ENCODE measurements at regions not wholly inside any gene's neighbourhood (a gene's known extent, or its start where the extent isn't known, plus 50 kb on each side); places are given as distances from the start of the nearest gene placed in this dataset.

DNA sequence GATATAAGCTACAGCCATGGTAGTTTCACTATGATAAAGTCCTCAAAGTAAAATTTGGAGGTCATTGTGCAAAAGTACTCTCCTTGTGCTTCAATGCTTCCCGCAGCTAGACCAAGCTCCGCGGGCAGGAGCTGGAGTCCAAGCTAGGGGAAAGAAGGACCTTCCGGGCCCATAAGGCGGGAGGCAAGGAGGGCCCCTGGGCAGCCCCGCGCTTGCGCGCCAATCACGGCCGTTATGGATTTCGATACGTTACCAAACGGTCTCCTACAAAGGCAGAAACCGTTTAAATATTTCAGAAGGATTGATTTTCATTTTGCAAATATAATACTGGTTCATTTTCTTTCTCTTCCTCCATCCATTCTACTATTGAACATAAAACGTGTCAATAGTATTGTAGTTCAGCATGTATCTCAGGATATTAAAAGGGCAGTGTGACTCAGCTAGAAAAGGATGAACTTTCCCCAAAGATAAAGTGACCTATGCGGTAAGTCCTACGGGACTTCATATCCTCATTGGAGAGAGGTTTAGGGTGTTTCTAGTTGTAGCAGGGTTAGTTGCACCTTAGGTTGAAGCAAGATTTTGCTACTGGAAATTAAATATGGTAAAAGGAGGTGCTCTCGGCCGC, 128.0 kb downstream of the KIF20B start:
- peaks cover 4% of the 10 kb centered on the region for H3K9me3 Mint-ChIP-seq
- H3K4me3 Mint-ChIP-seq: no peak overlapping the region
- H3K36me3 Mint-ChIP-seq (ENCODE audit: low read depth): no peaks in the 10 kb centered on the region
- peaks cover 5% of the 10 kb centered on the region for H3K27me3 Mint-ChIP-seq
- no peak overlapping the region for H3K27ac Mint-ChIP-seq
- H3K4me1 Mint-ChIP-seq: no peaks in the 10 kb centered on the region
- ATAC-seq (replicated peaks): no peak

DNA sequence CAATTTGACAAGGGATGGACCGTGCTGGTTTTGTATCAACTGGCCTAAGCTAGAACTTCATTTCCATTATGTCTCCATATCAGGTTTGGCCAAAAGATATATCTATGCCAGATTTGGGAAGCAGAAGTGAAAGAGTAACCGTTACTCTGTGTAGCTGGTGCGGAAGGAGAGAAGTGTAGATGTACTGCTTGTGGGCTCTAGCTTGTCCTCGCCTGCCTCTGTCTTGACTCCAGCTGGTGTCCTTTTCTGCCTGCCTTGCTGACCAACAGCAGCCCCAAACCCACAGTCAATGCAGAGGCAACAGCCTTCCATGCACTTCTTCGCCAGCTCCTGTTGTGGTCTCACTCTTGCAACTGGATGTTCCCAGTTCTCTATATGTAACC, 128.5 kb downstream of the KIF20B start:
- Mint-ChIP-seq H3K36me3 (ENCODE audit: low read depth) (no peaks in the 10 kb centered on the region), H3K9me3 (peaks cover 4% of the 10 kb centered on the region), H3K4me3 (no peak overlapping the region), H3K4me1 (no peaks in the 10 kb centered on the region), H3K27ac (no peak overlapping the region), H3K27me3 (peaks cover 5% of the 10 kb centered on the region)
- no peak for ATAC-seq (replicated peaks)

DNA sequence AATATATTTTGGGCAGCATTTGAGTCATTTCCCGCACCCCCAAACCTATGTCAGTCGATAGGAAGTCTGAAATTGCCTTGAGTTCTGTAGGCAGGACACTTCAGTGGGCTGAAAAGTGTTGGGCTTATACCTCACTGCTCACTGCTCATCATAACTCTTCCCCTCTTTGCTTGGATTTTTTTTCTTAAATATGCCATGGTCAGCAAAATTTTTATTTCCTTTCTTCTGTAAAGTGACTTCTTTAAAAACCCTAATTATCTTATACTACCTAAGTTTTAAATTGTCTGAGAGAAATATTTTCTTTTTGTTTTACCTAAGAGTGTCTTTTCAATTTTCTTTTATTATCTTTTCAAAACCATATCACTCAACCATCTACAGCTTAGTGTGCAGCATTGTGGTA, 129.2 kb downstream of the KIF20B start:
- H3K27me3 Mint-ChIP-seq: peaks cover 5% of the 10 kb centered on the region
- peaks cover 4% of the 10 kb centered on the region for H3K9me3 Mint-ChIP-seq
- no peaks in the 10 kb centered on the region for H3K36me3 Mint-ChIP-seq (ENCODE audit: low read depth)
- H3K27ac Mint-ChIP-seq: no peak overlapping the region
- no peak overlapping the region for H3K4me3 Mint-ChIP-seq
- no peak for ATAC-seq (replicated peaks)
- no peaks in the 10 kb centered on the region for H3K4me1 Mint-ChIP-seq

DNA sequence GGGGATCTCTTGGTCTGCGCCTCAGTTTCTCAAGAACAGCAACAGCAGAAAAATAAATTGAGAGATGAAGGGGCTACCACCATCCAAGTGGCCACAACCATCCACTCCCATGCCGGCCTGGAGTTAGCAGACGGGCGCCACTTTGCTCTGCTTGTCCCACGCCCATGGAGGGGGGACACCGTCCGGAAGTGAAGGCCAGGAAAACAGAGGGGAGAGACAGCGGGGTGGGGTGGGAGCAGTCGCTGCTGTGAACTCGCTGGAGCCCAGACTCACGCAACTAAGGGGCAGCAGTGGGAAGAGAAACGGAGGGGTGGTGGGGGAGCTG, 135.4 kb downstream of the KIF20B start:
- peak overlapping the region; percentile 76 for H3K4me3 Mint-ChIP-seq
- ATAC-seq (replicated peaks): no peak
- H3K27me3 Mint-ChIP-seq: peaks cover 5% of the 10 kb centered on the region
- peaks cover 4% of the 10 kb centered on the region for H3K9me3 Mint-ChIP-seq
- H3K4me1 Mint-ChIP-seq: no peaks in the 10 kb centered on the region
- H3K36me3 Mint-ChIP-seq (ENCODE audit: low read depth): no peaks in the 10 kb centered on the region
- H3K27ac Mint-ChIP-seq: peak overlapping the region; percentile 73

- H3K27me3 Mint-ChIP-seq: peaks cover 3% of the 10 kb centered on the region
- ATAC-seq (replicated peaks): peak; percentile 73
- H3K4me1 Mint-ChIP-seq: no peaks in the 10 kb centered on the region
- peak overlapping the region; percentile 73 for H3K27ac Mint-ChIP-seq
- H3K36me3 Mint-ChIP-seq (ENCODE audit: low read depth): no peaks in the 10 kb centered on the region
- peak overlapping the region; percentile 76 for H3K4me3 Mint-ChIP-seq
- H3K9me3 Mint-ChIP-seq: peaks cover 3% of the 10 kb centered on the region
Observed at GRCh38 chr10:89837165-89838043, 136.0 kb downstream of the KIF20B start.

DNA sequence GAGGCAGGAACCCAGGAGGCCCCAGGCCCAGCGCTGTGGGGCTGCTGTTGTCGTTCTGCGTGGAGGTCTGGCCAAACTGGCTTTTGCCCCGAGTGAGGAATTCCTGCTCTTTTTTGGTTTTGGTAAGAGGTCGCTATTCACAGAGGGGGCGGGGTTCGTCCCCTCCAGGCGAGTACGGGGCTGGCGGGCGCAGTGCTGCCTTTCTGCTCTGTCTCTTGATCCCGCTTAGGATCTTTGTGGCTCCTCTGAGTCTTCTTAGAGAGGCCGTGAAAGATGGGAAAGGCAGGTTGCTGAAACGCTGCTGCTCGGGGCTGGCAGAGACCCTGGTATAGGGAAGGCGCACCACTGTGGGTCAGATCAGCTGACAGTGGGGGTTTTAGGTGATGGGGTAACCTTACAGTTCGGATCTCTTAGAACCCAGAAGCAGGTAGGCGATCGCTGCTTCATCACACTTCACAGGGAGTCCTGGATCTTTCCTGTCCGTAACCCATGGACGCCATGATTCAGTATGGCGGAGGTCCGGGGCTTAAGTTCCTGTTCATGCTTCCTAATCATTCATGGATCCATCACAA, 136.7 kb downstream of the KIF20B start:
- H3K27ac Mint-ChIP-seq: no peak overlapping the region
- no peaks in the 10 kb centered on the region for H3K4me1 Mint-ChIP-seq
- no peak for ATAC-seq (replicated peaks)
- no peaks in the 10 kb centered on the region for H3K36me3 Mint-ChIP-seq (ENCODE audit: low read depth)
- peak overlapping the region; percentile 76 for H3K4me3 Mint-ChIP-seq
- no peaks in the 10 kb centered on the region for H3K9me3 Mint-ChIP-seq
- no peaks in the 10 kb centered on the region for H3K27me3 Mint-ChIP-seq

DNA sequence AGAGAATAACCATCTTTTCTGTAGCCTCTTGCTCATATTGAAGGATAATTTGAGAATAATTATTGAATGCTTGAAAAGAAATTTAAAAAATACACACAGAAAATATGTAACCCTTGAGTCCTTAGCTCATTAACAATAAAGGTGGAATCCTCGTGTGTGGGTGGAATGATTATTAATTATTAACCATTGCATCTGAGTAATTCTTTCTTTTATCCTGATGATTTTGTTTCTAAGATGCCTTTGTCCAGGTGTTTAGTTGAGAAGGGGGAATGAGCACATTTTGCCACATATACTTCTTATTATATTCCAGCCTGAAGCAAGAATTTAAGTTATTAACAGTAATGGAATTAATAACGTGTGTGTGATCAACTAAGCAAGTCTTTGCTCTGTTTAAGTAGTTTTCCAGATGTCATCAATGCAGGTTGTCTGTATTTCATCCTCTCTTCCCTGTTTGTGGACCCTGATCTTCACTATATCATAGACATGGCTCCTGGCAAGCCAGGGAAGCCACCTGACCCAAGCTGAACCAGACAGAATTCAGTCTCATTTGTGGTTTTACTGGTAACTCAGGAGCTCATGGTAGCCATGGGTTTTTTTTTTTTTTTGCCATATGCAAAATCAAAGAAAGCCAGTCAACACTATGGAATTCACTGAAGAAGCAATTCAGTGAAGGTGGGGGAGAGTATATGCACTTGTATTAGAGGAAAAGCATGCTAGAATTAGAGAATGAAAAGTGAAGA, 144.3 kb downstream of the KIF20B start:
- no peaks in the 10 kb centered on the region for H3K4me1 Mint-ChIP-seq
- no peak for ATAC-seq (replicated peaks)
- H3K9me3 Mint-ChIP-seq: no peaks in the 10 kb centered on the region
- H3K36me3 Mint-ChIP-seq (ENCODE audit: low read depth): no peaks in the 10 kb centered on the region
- H3K27me3 Mint-ChIP-seq: peaks cover 4% of the 10 kb centered on the region
- no peak overlapping the region for H3K4me3 Mint-ChIP-seq
- no peak overlapping the region for H3K27ac Mint-ChIP-seq

GRCh38 chr10:89846281-89846630, 144.9 kb downstream of the KIF20B start:
- Mint-ChIP-seq H3K27me3 (peaks cover 4% of the 10 kb centered on the region), H3K27ac (no peak overlapping the region), H3K4me3 (no peak overlapping the region), H3K36me3 (ENCODE audit: low read depth) (no peaks in the 10 kb centered on the region), H3K9me3 (no peaks in the 10 kb centered on the region), H3K4me1 (no peaks in the 10 kb centered on the region)
- ATAC-seq (replicated peaks): no peak

GRCh38 chr10:89846786-89847185, 145.4 kb downstream of the KIF20B start:
- no peaks in the 10 kb centered on the region for H3K9me3 Mint-ChIP-seq
- H3K36me3 Mint-ChIP-seq (ENCODE audit: low read depth): no peaks in the 10 kb centered on the region
- H3K27ac Mint-ChIP-seq: no peak overlapping the region
- H3K4me1 Mint-ChIP-seq: no peaks in the 10 kb centered on the region
- H3K27me3 Mint-ChIP-seq: peaks cover 4% of the 10 kb centered on the region
- H3K4me3 Mint-ChIP-seq: no peak overlapping the region
- ATAC-seq (replicated peaks): no peak

DNA sequence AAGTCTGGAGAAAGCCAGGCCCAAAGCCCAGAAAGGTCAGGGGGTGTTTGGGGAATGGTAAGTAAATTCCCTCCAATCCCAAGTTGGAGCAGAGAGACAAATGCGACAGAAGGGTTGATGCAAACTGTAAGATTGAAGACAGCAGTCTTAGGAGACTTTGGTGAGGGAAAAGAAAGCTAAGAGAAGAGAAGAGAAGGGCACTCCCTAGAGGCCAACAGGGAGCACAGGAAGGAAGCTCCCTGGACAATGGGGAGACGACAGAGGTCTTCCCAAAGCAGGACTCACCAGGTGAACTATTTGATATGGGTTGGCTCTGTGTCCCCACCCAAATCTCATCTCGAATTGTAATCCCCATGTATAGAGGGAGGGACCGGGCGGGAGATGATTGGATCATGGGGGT, 151.5 kb downstream of the KIF20B start:
- H3K36me3 Mint-ChIP-seq (ENCODE audit: low read depth): no peaks in the 10 kb centered on the region
- no peaks in the 10 kb centered on the region for H3K4me1 Mint-ChIP-seq
- no peak overlapping the region for H3K27ac Mint-ChIP-seq
- no peak for ATAC-seq (replicated peaks)
- peaks cover 4% of the 10 kb centered on the region for H3K27me3 Mint-ChIP-seq
- no peaks in the 10 kb centered on the region for H3K9me3 Mint-ChIP-seq
- no peak overlapping the region for H3K4me3 Mint-ChIP-seq

DNA sequence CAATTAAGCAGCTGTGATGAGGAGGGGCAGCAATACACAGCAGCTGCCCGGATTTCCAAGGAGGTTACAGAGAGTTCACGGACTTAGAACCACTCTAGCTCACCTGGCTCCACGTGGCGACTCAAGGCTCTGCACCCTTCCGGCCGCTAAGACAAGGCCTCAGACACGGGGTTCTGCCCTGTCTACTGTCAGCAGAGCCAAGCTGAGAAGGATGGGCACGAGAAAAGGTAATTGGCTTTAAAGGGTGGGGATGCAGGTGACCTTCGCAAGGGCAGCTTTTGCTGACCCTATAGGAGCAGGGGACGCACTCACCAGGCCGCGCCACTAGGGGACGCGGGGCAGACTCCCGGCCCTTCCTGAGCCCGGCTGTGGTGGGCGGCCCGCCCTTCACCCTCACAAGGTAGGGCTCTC, 152.4 kb downstream of the KIF20B start:
- H3K27ac Mint-ChIP-seq: no peak overlapping the region
- H3K4me1 Mint-ChIP-seq: no peaks in the 10 kb centered on the region
- H3K9me3 Mint-ChIP-seq: no peaks in the 10 kb centered on the region
- peaks cover 4% of the 10 kb centered on the region for H3K27me3 Mint-ChIP-seq
- no peaks in the 10 kb centered on the region for H3K36me3 Mint-ChIP-seq (ENCODE audit: low read depth)
- no peak for ATAC-seq (replicated peaks)
- no peak overlapping the region for H3K4me3 Mint-ChIP-seq

DNA sequence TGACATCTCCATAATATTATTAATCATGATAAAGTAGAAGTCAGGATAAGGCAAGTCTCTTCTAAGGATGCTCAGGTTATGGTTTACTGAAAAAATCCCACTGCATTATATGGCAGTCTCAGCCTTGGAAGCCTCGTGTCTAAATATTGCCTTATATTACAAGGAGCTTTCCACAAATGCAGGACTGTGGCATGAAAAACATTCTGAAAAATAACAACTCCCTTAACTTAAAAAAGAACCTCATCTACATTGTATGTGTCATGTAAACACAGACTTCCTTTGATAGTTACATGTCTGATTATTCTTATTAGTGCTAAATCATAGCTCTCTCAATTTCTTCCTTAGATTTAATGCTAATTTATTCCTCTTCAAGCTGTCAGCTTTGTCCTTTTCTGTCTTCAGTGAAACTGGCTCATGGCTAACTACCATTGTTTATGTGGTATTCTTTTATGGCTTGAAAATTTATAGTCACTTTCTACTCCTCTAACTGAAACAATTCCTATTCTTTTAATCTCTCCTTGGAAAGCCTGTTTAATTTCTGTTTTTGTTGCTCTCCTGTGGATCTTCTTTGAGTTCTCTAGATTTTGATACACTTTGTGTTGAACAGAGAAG, 156.1 kb downstream of the KIF20B start:
- no peak overlapping the region for H3K4me3 Mint-ChIP-seq
- H3K4me1 Mint-ChIP-seq: peaks cover 16% of the 10 kb centered on the region
- no peak for ATAC-seq (replicated peaks)
- H3K36me3 Mint-ChIP-seq (ENCODE audit: low read depth): no peaks in the 10 kb centered on the region
- no peaks in the 10 kb centered on the region for H3K9me3 Mint-ChIP-seq
- H3K27ac Mint-ChIP-seq: no peak overlapping the region
- no peaks in the 10 kb centered on the region for H3K27me3 Mint-ChIP-seq

- Mint-ChIP-seq H3K36me3 (ENCODE audit: low read depth) (no peaks in the 10 kb centered on the region), H3K9me3 (no peaks in the 10 kb centered on the region), H3K4me3 (peak overlapping the region; percentile 71)
Observed at GRCh38 chr10:89861199-89861573, 159.8 kb downstream of the KIF20B start.

GRCh38 chr10:89861584-89862301, 160.4 kb downstream of the KIF20B start:
- Mint-ChIP-seq H3K27ac (peak overlapping the region; percentile 84), H3K9me3 (no peaks in the 10 kb centered on the region), H3K4me3 (peak overlapping the region; percentile 71), H3K27me3 (no peaks in the 10 kb centered on the region), H3K36me3 (ENCODE audit: low read depth) (no peaks in the 10 kb centered on the region), H3K4me1 (peaks cover 16% of the 10 kb centered on the region)
- ATAC-seq (replicated peaks): peak; percentile 96

More at GRCh38 chr10:89861199-89861573, 159.8 kb downstream of the KIF20B start:
- peaks cover 16% of the 10 kb centered on the region for H3K4me1 Mint-ChIP-seq
- ATAC-seq (replicated peaks): no peak
- peak overlapping the region; percentile 84 for H3K27ac Mint-ChIP-seq
- H3K27me3 Mint-ChIP-seq: no peaks in the 10 kb centered on the region

All from activated T-helper 17 cell treated with anti-CD3 and anti-CD28 coated beads, Interleukin-2, amount 50 U/mL, for 72 hours (primary cell).